ENCODE measurements at regions not wholly inside any gene's neighbourhood (a gene's known extent, or its start where the extent isn't known, plus 50 kb on each side); places are given as distances from the start of the nearest gene placed in this dataset.
"Not testable (repeated sequence)": the region's sequence is repeated elsewhere in the genome, so short reads cannot be mapped to it uniquely, and the experiment has no call there.

DNA sequence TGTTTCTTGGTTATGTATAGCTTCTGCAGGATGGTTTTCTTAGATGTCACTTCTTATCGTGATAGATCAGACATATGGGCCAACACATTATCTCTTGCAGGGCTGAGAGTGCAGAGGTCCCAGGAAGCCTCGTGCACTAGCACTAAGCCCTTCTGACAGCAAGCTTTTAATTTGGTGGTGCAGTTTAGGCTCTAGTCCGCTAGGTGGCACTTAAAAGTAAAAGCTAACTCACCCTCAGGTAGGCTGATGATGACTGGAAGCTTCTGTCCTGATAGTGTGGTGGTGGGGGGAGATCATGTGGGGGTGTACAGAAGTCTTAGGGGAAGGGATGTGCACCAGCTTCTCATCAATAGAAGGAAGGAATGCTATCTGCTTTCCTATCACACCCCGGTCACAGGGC lies 142.0 kb downstream of the SPIN4 start:
- not testable (repeated sequence) for TF ChIP-seq CTCF, POLR2A (IDR thresholded peaks at IDR 0.05)

All from right lobe of liver (tissue), 4 donors.